ENCODE measurements at regions not wholly inside any gene's neighbourhood (a gene's known extent, or its start where the extent isn't known, plus 50 kb on each side); places are given as distances from the start of the nearest gene placed in this dataset.
A peak's percentile ranks its signal among the peaks of the same experiment; 100 is the strongest.

- Histone ChIP-seq H3K27ac (ENCODE audit: low read length) (no peak overlapping the region), H3K4me1 (ENCODE audit: control insufficient read depth in 1 of 2, extremely low read depth in 1 of 2, insufficient read depth in 2 of 2, low read length in 2 of 2) (no peaks in the 10 kb centered on the region), H3K36me3 (ENCODE audit: control insufficient read depth in 2 of 2, extremely low read depth in 1 of 2, insufficient read depth in 1 of 2, low read length in 1 of 2) (no peaks in the 10 kb centered on the region), H3K27me3 (replicated peaks in 1 of 2; ENCODE audit: control insufficient read depth in 2 of 2, extremely low read depth in 1 of 2, insufficient read depth in 2 of 2, low read length in 1 of 2) (no peaks in the 10 kb centered on the region), H3K4me3 (ENCODE audit: control insufficient read depth in 1 of 2, extremely low read depth in 1 of 2, low read length in 1 of 2) (no peak overlapping the region), H3K9me3 (no peaks in the 10 kb centered on the region)
- peaks cover 0 to 8% (median 5%) of the 10 kb centered on the region in 3 donors for H3K4me1 Mint-ChIP-seq
- H3K36me3 Mint-ChIP-seq: no peaks in the 10 kb centered on the region
- no peak overlapping the region for H3K4me3 Mint-ChIP-seq
- H3K9me3 Mint-ChIP-seq: no peaks in the 10 kb centered on the region
- ChIA-PET CTCF (interaction anchor here in 1 of 2 donors (0.7 kb wide), 1 partner anchor 306 kb away, joined by 3 read pairs; no protein-coding TSS in a partner anchor), POLR2A (no interaction called here)
- peak overlapping the region in 1 of 2 donors; percentile 20 for H3K27ac Mint-ChIP-seq
- H3K27me3 Mint-ChIP-seq: no peaks in the 10 kb centered on the region
- no CpG with 5 or more reads among the region's 4 CpGs for WGBS (ENCODE audit: insufficient coverage)
- DNase-seq (no peak), ATAC-seq (replicated peaks in 1 of 4) (no peak)
These were observed 192.3 kb upstream of the FOXN2 start for GRCh38 chr2:48122166-48122565.

GRCh38 chr2:48124592-48124991 is 189.9 kb upstream of the FOXN2 start:
- Mint-ChIP-seq H3K4me3 (no peak overlapping the region), H3K4me1 (peaks cover 0 to 8% (median 5%) of the 10 kb centered on the region in 3 donors), H3K27ac (no peak overlapping the region), H3K36me3 (no peaks in the 10 kb centered on the region), H3K27me3 (no peaks in the 10 kb centered on the region), H3K9me3 (no peaks in the 10 kb centered on the region)
- no peak overlapping the region for H3K4me3 ChIP-seq (ENCODE audit: control insufficient read depth in 1 of 2, extremely low read depth in 1 of 2, low read length in 1 of 2)
- no peak overlapping the region for H3K27ac ChIP-seq (ENCODE audit: low read length)
- H3K36me3 ChIP-seq (ENCODE audit: control insufficient read depth in 2 of 2, extremely low read depth in 1 of 2, insufficient read depth in 1 of 2, low read length in 1 of 2): no peaks in the 10 kb centered on the region
- no peaks in the 10 kb centered on the region for H3K4me1 ChIP-seq (ENCODE audit: control insufficient read depth in 1 of 2, extremely low read depth in 1 of 2, insufficient read depth in 2 of 2, low read length in 2 of 2)
- 90% methylated on average over 1 of the region's 1 CpG for WGBS (ENCODE audit: insufficient coverage)
- ATAC-seq (replicated peaks in 1 of 4) (no peak), DNase-seq (no peak)
- no peaks in the 10 kb centered on the region for H3K9me3 ChIP-seq
- ChIA-PET POLR2A (no interaction called here), CTCF (no interaction called here)
- no peaks in the 10 kb centered on the region for H3K27me3 ChIP-seq (replicated peaks in 1 of 2; ENCODE audit: control insufficient read depth in 2 of 2, extremely low read depth in 1 of 2, insufficient read depth in 2 of 2, low read length in 1 of 2)

GRCh38 chr2:48126162-48126561 is 188.3 kb upstream of the FOXN2 start:
- DNase-seq (no peak), ATAC-seq (replicated peaks in 1 of 4) (no peak)
- CTCF ChIA-PET: no interaction called here
- no peaks in the 10 kb centered on the region for H3K9me3 Mint-ChIP-seq
- H3K27ac ChIP-seq (ENCODE audit: low read length): no peak overlapping the region
- no peaks in the 10 kb centered on the region for H3K4me1 ChIP-seq (ENCODE audit: control insufficient read depth in 1 of 2, extremely low read depth in 1 of 2, insufficient read depth in 2 of 2, low read length in 2 of 2)
- WGBS (ENCODE audit: insufficient coverage): no CpG with 5 or more reads among the region's 3 CpGs
- H3K27ac Mint-ChIP-seq: no peak overlapping the region
- no peak overlapping the region for H3K4me3 ChIP-seq (ENCODE audit: control insufficient read depth in 1 of 2, extremely low read depth in 1 of 2, low read length in 1 of 2)
- no peaks in the 10 kb centered on the region for H3K9me3 ChIP-seq
- no peaks in the 10 kb centered on the region for H3K27me3 Mint-ChIP-seq
- POLR2A ChIA-PET: no interaction called here
- no peaks in the 10 kb centered on the region for H3K36me3 ChIP-seq (ENCODE audit: control insufficient read depth in 2 of 2, extremely low read depth in 1 of 2, insufficient read depth in 1 of 2, low read length in 1 of 2)
- H3K4me1 Mint-ChIP-seq: peaks cover 4 to 11% (median 5%) of the 10 kb centered on the region in 3 donors
- no peaks in the 10 kb centered on the region for H3K36me3 Mint-ChIP-seq
- no peak overlapping the region for H3K4me3 Mint-ChIP-seq
- H3K27me3 ChIP-seq (replicated peaks in 1 of 2; ENCODE audit: control insufficient read depth in 2 of 2, extremely low read depth in 1 of 2, insufficient read depth in 2 of 2, low read length in 1 of 2): no peaks in the 10 kb centered on the region

- Histone ChIP-seq H3K9me3 (no peaks in the 10 kb centered on the region), H3K36me3 (ENCODE audit: control insufficient read depth in 2 of 2, extremely low read depth in 1 of 2, insufficient read depth in 1 of 2, low read length in 1 of 2) (no peaks in the 10 kb centered on the region), H3K4me3 (ENCODE audit: control insufficient read depth in 1 of 2, extremely low read depth in 1 of 2, low read length in 1 of 2) (no peak overlapping the region), H3K4me1 (ENCODE audit: control insufficient read depth in 1 of 2, extremely low read depth in 1 of 2, insufficient read depth in 2 of 2, low read length in 2 of 2) (peaks cover 0 to 3% of the 10 kb centered on the region in 2 experiments), H3K27me3 (replicated peaks in 1 of 2; ENCODE audit: control insufficient read depth in 2 of 2, extremely low read depth in 1 of 2, insufficient read depth in 2 of 2, low read length in 1 of 2) (no peaks in the 10 kb centered on the region), H3K27ac (ENCODE audit: low read length) (no peak overlapping the region)
- peaks cover 3 to 14% (median 9%) of the 10 kb centered on the region in 3 donors for H3K4me1 Mint-ChIP-seq
- no peak overlapping the region for H3K4me3 Mint-ChIP-seq
- ATAC-seq (replicated peaks in 1 of 4) (no peak), DNase-seq (no peak)
- ChIA-PET CTCF (no interaction called here), POLR2A (no interaction called here)
- H3K9me3 Mint-ChIP-seq: no peaks in the 10 kb centered on the region
- WGBS (ENCODE audit: insufficient coverage): 70% methylated on average over 3 of the region's 4 CpGs
- no peaks in the 10 kb centered on the region for H3K36me3 Mint-ChIP-seq
- no peaks in the 10 kb centered on the region for H3K27me3 Mint-ChIP-seq
- H3K27ac Mint-ChIP-seq: no peak overlapping the region
These were observed 186.8 kb upstream of the FOXN2 start for GRCh38 chr2:48127612-48128191.

- Histone ChIP-seq H3K27me3 (replicated peaks in 1 of 2; ENCODE audit: control insufficient read depth in 2 of 2, extremely low read depth in 1 of 2, insufficient read depth in 2 of 2, low read length in 1 of 2) (no peaks in the 10 kb centered on the region), H3K36me3 (ENCODE audit: control insufficient read depth in 2 of 2, extremely low read depth in 1 of 2, insufficient read depth in 1 of 2, low read length in 1 of 2) (no peaks in the 10 kb centered on the region), H3K4me1 (ENCODE audit: control insufficient read depth in 1 of 2, extremely low read depth in 1 of 2, insufficient read depth in 2 of 2, low read length in 2 of 2) (peaks cover 0 to 3% of the 10 kb centered on the region in 2 experiments), H3K9me3 (no peaks in the 10 kb centered on the region), H3K27ac (ENCODE audit: low read length) (no peak overlapping the region), H3K4me3 (ENCODE audit: control insufficient read depth in 1 of 2, extremely low read depth in 1 of 2, low read length in 1 of 2) (no peak overlapping the region)
- no peaks in the 10 kb centered on the region for H3K36me3 Mint-ChIP-seq
- no peaks in the 10 kb centered on the region for H3K27me3 Mint-ChIP-seq
- POLR2A ChIA-PET: no interaction called here
- no peaks in the 10 kb centered on the region for H3K9me3 Mint-ChIP-seq
- CTCF ChIA-PET: interaction anchor here (0.6 to 0.7 kb wide), 2 partner anchors 98 to 122 kb away, joined by 3 read pairs; no protein-coding TSS in a partner anchor
- no peak for DNase-seq
- no peak for ATAC-seq (replicated peaks in 1 of 4)
- H3K4me3 Mint-ChIP-seq: no peak overlapping the region
- H3K4me1 Mint-ChIP-seq: peaks cover 0 to 11% (median 9%) of the 10 kb centered on the region in 3 donors
- no peak overlapping the region for H3K27ac Mint-ChIP-seq
- no CpG with 5 or more reads among the region's 1 CpG for WGBS (ENCODE audit: insufficient coverage)
These were observed 185.1 kb upstream of the FOXN2 start for GRCh38 chr2:48129293-48129950.

GRCh38 chr2:48131539-48132270 is 182.8 kb upstream of the FOXN2 start:
- ChIA-PET CTCF (no interaction called here), POLR2A (no interaction called here)
- Mint-ChIP-seq H3K4me3 (no peak overlapping the region), H3K9me3 (peaks cover 0 to 8% (median 0%) of the 10 kb centered on the region in 3 donors), H3K4me1 (peaks cover 0 to 11% (median 9%) of the 10 kb centered on the region in 3 donors), H3K27me3 (no peaks in the 10 kb centered on the region), H3K36me3 (no peaks in the 10 kb centered on the region), H3K27ac (no peak overlapping the region)
- no peaks in the 10 kb centered on the region for H3K36me3 ChIP-seq (ENCODE audit: control insufficient read depth in 2 of 2, extremely low read depth in 1 of 2, insufficient read depth in 1 of 2, low read length in 1 of 2)
- H3K27me3 ChIP-seq (replicated peaks in 1 of 2; ENCODE audit: control insufficient read depth in 2 of 2, extremely low read depth in 1 of 2, insufficient read depth in 2 of 2, low read length in 1 of 2): no peaks in the 10 kb centered on the region
- peaks cover 0 to 3% of the 10 kb centered on the region in 2 experiments for H3K4me1 ChIP-seq (ENCODE audit: control insufficient read depth in 1 of 2, extremely low read depth in 1 of 2, insufficient read depth in 2 of 2, low read length in 2 of 2)
- ATAC-seq (replicated peaks in 1 of 4) (peak in 1 of 4 experiments; percentile 40), DNase-seq (peak in 1 of 35 experiments; percentile 48)
- no peaks in the 10 kb centered on the region for H3K9me3 ChIP-seq
- H3K27ac ChIP-seq (ENCODE audit: low read length): no peak overlapping the region
- no peak overlapping the region for H3K4me3 ChIP-seq (ENCODE audit: control insufficient read depth in 1 of 2, extremely low read depth in 1 of 2, low read length in 1 of 2)
- 80% methylated on average over 2 of the region's 6 CpGs for WGBS (ENCODE audit: insufficient coverage)

All from T-cell (primary cell).